ENCODE measurements at regions not wholly inside any gene's neighbourhood (a gene's known extent, or its start where the extent isn't known, plus 50 kb on each side); places are given as distances from the start of the nearest gene placed in this dataset.

DNA sequence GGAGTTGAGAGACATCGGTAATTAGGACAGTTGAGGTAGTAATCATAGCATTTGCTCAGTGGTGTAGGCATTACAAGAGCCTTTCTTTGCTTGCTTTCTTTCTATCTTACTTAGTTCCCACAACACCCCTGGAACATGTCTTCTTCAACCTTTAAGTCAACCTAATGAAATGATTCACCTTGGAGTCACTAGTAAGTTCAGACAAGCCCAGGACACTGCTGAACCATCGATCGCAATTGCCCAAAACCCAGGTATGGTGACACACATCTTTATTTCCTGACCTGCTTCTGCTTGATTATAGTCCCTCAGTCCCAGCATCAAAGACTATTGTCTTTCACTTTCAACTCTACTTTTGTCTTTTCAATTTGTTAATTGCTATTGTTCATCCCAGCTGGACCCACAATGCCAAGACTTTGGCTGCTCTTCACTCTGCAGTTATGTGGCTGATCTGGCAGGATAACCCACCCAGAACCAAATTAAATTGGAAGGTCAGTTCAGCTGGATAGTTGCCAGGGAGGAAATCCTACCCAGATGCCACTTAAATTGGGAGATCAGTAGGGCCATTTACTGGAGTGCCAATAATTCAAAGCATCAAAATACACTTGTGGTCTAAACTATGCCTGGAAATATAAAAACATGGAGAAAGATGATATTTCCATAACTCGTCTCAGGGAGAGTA, 272.9 kb downstream of the RWDD3 start:
- TF ChIP-seq, protein P1, sequence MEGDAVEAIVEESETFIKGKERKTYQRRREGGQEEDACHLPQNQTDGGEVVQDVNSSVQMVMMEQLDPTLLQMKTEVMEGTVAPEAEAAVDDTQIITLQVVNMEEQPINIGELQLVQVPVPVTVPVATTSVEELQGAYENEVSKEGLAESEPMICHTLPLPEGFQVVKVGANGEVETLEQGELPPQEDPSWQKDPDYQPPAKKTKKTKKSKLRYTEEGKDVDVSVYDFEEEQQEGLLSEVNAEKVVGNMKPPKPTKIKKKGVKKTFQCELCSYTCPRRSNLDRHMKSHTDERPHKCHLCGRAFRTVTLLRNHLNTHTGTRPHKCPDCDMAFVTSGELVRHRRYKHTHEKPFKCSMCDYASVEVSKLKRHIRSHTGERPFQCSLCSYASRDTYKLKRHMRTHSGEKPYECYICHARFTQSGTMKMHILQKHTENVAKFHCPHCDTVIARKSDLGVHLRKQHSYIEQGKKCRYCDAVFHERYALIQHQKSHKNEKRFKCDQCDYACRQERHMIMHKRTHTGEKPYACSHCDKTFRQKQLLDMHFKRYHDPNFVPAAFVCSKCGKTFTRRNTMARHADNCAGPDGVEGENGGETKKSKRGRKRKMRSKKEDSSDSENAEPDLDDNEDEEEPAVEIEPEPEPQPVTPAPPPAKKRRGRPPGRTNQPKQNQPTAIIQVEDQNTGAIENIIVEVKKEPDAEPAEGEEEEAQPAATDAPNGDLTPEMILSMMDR (IDR thresholded peaks at IDR 0.05; ENCODE audit: poor library complexity, severe bottlenecking): no peak
- no peak for ATAC-seq (ENCODE audit: low read depth)
- no peak overlapping the region for H3K27ac ChIP-seq (ENCODE audit: poor library complexity, severe bottlenecking)
- no peaks in the 10 kb centered on the region for H3K4me1 ChIP-seq (ENCODE audit: insufficient read depth, poor library complexity, severe bottlenecking)
- H3K9me3 ChIP-seq (ENCODE audit: severe bottlenecking): no peaks in the 10 kb centered on the region
- H3K36me3 ChIP-seq (ENCODE audit: low read depth): no peaks in the 10 kb centered on the region
- DNase-seq (ENCODE audit: low spot score): no peak
- no peak overlapping the region for H3K4me3 ChIP-seq (ENCODE audit: severe bottlenecking)
- no peaks in the 10 kb centered on the region for H3K27me3 ChIP-seq (ENCODE audit: insufficient read depth, poor library complexity, severe bottlenecking)

DNA sequence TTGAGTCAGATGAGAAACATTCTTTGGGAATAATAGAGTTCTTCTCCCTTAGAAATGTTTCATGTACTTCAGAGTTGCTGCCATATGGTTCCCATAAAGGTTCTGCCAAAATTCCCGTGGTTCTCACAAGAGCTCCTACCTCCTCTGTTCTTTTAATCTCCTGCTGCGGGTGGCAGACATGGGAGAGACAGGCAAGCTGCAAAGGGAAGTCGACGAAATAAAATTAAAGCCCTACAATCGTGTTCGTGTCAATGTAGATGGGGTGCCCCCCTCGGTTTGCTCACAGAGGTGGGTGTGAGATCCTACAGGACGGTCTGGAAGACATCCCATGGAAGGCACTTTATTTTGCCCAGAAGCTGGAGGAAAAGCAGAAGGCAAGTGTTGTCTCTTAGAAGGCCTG, 276.0 kb downstream of the RWDD3 start:
- TF ChIP-seq, protein P1 (IDR thresholded peaks at IDR 0.05; ENCODE audit: poor library complexity, severe bottlenecking): no peak
- ATAC-seq (ENCODE audit: low read depth) (no peak), DNase-seq (ENCODE audit: low spot score) (no peak)
- Histone ChIP-seq H3K9me3 (ENCODE audit: severe bottlenecking) (no peaks in the 10 kb centered on the region), H3K36me3 (ENCODE audit: low read depth) (no peaks in the 10 kb centered on the region), H3K27ac (ENCODE audit: poor library complexity, severe bottlenecking) (no peak overlapping the region), H3K4me1 (ENCODE audit: insufficient read depth, poor library complexity, severe bottlenecking) (no peaks in the 10 kb centered on the region), H3K4me3 (ENCODE audit: severe bottlenecking) (no peak overlapping the region), H3K27me3 (ENCODE audit: insufficient read depth, poor library complexity, severe bottlenecking) (peaks cover 5% of the 10 kb centered on the region)

DNA sequence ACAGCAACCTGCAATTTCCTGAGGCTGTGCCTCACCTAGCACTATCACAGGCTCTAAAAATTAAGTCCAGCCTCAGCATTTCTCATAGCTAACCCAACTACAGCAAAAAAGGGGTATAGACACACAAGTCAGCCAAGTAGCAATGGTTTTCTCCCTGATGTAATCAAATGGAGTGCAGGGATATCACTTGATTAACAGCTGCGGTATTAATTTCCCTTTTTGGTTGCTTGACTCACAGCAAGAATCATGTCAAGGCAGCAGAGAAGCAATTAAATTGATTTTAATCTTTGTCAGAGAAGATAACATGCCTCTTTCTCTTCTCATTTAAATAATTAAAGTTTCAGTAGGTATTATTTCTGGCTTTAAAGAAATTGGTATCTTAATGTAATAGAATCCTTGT, 278.9 kb downstream of the RWDD3 start:
- Histone ChIP-seq H3K9me3 (ENCODE audit: severe bottlenecking) (no peaks in the 10 kb centered on the region), H3K4me3 (ENCODE audit: severe bottlenecking) (no peak overlapping the region), H3K4me1 (ENCODE audit: insufficient read depth, poor library complexity, severe bottlenecking) (no peaks in the 10 kb centered on the region), H3K27me3 (ENCODE audit: insufficient read depth, poor library complexity, severe bottlenecking) (peaks cover 5% of the 10 kb centered on the region), H3K36me3 (ENCODE audit: low read depth) (no peaks in the 10 kb centered on the region), H3K27ac (ENCODE audit: poor library complexity, severe bottlenecking) (no peak overlapping the region)
- TF ChIP-seq, protein P1 (IDR thresholded peaks at IDR 0.05; ENCODE audit: poor library complexity, severe bottlenecking): no peak
- ATAC-seq (ENCODE audit: low read depth) (no peak), DNase-seq (ENCODE audit: low spot score) (no peak)

DNA sequence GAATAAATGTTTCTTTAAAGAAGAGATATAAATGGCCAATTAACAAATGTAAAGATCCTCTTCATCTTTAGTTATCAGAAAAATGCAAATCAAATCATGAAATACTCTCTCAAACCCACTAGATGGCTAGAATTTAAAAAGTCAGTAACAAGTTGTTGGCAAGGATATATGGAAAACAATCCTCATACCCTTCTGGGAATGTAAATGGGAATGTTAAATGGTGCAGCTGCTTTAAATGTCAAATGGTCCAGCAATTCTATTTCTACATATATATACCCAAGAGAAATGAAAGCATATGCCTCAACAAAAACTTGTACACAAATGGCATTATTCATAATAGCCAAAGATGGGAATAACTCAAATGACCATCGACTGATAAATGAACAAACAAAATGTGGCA, 283.5 kb downstream of the RWDD3 start:
- H3K4me1 ChIP-seq (ENCODE audit: insufficient read depth, poor library complexity, severe bottlenecking): no peaks in the 10 kb centered on the region
- H3K4me3 ChIP-seq (ENCODE audit: severe bottlenecking): no peak overlapping the region
- no peak for ATAC-seq (ENCODE audit: low read depth)
- DNase-seq (ENCODE audit: low spot score): no peak
- TF ChIP-seq, protein P1 (IDR thresholded peaks at IDR 0.05; ENCODE audit: poor library complexity, severe bottlenecking): no peak
- peaks cover 5% of the 10 kb centered on the region for H3K27me3 ChIP-seq (ENCODE audit: insufficient read depth, poor library complexity, severe bottlenecking)
- H3K36me3 ChIP-seq (ENCODE audit: low read depth): no peaks in the 10 kb centered on the region
- no peak overlapping the region for H3K27ac ChIP-seq (ENCODE audit: poor library complexity, severe bottlenecking)
- no peaks in the 10 kb centered on the region for H3K9me3 ChIP-seq (ENCODE audit: severe bottlenecking)

DNA sequence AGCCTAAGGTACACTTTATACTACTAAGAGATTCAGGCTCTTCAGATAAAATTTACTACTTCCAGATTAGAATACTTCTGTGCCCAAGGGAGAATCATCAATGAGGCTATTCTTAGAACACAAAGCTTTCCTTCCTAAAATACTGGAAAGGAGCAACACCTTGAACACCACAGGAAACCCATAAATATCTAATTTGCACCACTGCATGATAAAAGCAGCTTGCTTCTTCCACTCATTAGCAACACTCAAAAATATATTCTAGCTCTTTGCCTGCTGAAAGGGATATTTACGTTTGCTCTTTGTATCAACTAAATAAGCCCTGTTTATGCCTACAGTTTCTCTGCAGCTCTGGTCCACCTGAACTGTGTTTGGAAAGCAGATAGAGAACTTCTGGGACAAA, 284.3 kb downstream of the RWDD3 start:
- Histone ChIP-seq H3K36me3 (ENCODE audit: low read depth) (no peaks in the 10 kb centered on the region), H3K27me3 (ENCODE audit: insufficient read depth, poor library complexity, severe bottlenecking) (no peaks in the 10 kb centered on the region), H3K4me3 (ENCODE audit: severe bottlenecking) (no peak overlapping the region), H3K9me3 (ENCODE audit: severe bottlenecking) (no peaks in the 10 kb centered on the region), H3K27ac (ENCODE audit: poor library complexity, severe bottlenecking) (no peak overlapping the region), H3K4me1 (ENCODE audit: insufficient read depth, poor library complexity, severe bottlenecking) (no peaks in the 10 kb centered on the region)
- ATAC-seq (ENCODE audit: low read depth) (no peak), DNase-seq (ENCODE audit: low spot score) (no peak)
- TF ChIP-seq, protein P1 (IDR thresholded peaks at IDR 0.05; ENCODE audit: poor library complexity, severe bottlenecking): no peak
